Neural progenitor cell (in vitro differentiated cells): ENCODE measurements at regions not wholly inside any gene's neighbourhood (a gene's known extent, or its start where the extent isn't known, plus 50 kb on each side); places are given as distances from the start of the nearest gene placed in this dataset.

Experiments
- EZH2 ChIP-seq: fragments of 200-600 bp; sonication (generic); IDR thresholded peaks from 2 replicates; pipeline ENCODE4 v1.6.1; 2017; ENCODE audit warnings: antibody characterized with exemption, mild to moderate bottlenecking, moderate library complexity
- TF ChIP-seq, protein P1 (sequence below): fragments of 200-600 bp; sonication (generic); IDR thresholded peaks from 2 replicates; pipeline ENCODE4 v1.5.1; 2017; ENCODE audit warnings: antibody characterized with exemption, mild to moderate bottlenecking

DNA sequence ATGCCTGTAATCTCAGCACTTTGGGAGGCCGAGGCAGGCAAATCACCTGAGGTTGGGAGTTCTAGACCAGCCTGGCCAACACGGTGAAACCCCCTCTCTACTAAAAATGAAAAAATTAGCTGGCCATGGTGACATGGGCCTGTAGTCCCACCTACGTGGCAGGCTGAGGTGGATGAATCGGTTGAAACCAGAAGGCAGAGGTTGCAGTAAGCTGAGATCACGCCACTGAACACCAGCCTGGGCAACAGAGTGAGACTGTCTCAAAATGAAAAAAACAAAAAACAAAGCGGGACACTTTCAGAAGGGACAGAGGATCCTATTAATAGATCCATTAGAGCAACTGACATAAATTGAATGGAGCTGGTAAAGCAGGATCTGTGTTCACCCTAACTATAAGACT, 89.6 kb upstream of the SGCD start:
- TF ChIP-seq, protein P1, sequence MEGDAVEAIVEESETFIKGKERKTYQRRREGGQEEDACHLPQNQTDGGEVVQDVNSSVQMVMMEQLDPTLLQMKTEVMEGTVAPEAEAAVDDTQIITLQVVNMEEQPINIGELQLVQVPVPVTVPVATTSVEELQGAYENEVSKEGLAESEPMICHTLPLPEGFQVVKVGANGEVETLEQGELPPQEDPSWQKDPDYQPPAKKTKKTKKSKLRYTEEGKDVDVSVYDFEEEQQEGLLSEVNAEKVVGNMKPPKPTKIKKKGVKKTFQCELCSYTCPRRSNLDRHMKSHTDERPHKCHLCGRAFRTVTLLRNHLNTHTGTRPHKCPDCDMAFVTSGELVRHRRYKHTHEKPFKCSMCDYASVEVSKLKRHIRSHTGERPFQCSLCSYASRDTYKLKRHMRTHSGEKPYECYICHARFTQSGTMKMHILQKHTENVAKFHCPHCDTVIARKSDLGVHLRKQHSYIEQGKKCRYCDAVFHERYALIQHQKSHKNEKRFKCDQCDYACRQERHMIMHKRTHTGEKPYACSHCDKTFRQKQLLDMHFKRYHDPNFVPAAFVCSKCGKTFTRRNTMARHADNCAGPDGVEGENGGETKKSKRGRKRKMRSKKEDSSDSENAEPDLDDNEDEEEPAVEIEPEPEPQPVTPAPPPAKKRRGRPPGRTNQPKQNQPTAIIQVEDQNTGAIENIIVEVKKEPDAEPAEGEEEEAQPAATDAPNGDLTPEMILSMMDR = no peak
- TF ChIP-seq EZH2 = no peak
